ENCODE measurements at regions not wholly inside any gene's neighbourhood (a gene's known extent, or its start where the extent isn't known, plus 50 kb on each side); places are given as distances from the start of the nearest gene placed in this dataset.

DNA sequence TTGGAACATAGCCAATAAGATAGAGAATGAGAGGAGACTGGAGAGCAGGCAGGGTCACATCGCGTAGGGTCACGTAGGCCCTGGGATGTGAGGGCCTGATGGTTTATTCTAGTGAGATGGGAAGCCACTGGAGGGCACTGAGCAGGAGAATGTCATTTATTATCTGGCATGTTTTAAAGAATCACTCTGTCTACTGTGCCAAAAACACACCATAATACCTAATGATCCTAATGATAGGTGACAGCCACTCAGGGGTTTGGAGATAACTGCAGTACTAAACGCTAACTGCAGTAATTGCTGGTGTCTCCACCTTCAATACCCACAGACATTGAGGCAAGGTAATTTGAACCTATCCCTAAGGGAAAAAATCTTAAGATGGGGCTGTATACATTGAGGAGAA is 185.4 kb downstream of the TTLL7 start:
- Mint-ChIP-seq H3K9me3 (ENCODE audit: low read depth, unreplicated experiment) (no peaks in the 10 kb centered on the region), H3K4me1 (ENCODE audit: low read depth, unreplicated experiment) (peaks cover 3% of the 10 kb centered on the region), H3K27ac (ENCODE audit: unreplicated experiment) (no peak overlapping the region), H3K4me3 (ENCODE audit: low read depth, unreplicated experiment) (no peak overlapping the region), H3K27me3 (ENCODE audit: unreplicated experiment) (no peaks in the 10 kb centered on the region), H3K36me3 (ENCODE audit: insufficient read depth, unreplicated experiment) (no peaks in the 10 kb centered on the region)
- BruUV-seq (replicated peaks) = no TSS peak
- TF ChIP-seq, protein P1, sequence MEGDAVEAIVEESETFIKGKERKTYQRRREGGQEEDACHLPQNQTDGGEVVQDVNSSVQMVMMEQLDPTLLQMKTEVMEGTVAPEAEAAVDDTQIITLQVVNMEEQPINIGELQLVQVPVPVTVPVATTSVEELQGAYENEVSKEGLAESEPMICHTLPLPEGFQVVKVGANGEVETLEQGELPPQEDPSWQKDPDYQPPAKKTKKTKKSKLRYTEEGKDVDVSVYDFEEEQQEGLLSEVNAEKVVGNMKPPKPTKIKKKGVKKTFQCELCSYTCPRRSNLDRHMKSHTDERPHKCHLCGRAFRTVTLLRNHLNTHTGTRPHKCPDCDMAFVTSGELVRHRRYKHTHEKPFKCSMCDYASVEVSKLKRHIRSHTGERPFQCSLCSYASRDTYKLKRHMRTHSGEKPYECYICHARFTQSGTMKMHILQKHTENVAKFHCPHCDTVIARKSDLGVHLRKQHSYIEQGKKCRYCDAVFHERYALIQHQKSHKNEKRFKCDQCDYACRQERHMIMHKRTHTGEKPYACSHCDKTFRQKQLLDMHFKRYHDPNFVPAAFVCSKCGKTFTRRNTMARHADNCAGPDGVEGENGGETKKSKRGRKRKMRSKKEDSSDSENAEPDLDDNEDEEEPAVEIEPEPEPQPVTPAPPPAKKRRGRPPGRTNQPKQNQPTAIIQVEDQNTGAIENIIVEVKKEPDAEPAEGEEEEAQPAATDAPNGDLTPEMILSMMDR (IDR thresholded peaks at IDR 0.05; ENCODE audit: unreplicated experiment) = no peak
- intact Hi-C loops (cut with micrococcal nuclease; ENCODE audit: unreplicated experiment) = no loop called here
- no peak for DNase-seq
- CTCF ChIA-PET = no interaction called here

DNA sequence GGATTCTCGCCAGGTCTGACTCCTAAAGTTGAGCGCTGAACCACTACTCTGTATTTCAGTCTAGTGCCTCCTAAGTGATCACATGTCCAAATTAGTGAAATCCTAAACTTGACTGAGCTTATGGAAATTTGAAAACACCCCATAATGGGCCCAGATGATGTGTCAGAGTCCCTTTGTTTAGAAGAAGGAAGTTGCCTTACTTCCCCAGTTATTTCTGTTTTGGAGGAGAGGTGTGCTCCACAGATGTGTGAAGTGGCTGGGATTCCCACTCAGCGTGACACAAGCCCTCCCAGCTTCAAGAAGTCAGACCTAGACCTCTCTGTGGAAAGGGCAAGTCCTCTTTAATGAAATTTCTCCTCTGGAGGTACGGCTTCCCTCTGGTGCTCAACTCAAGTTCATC is 188.8 kb downstream of the TTLL7 start:
- Mint-ChIP-seq H3K36me3 (ENCODE audit: insufficient read depth, unreplicated experiment) (no peaks in the 10 kb centered on the region), H3K4me3 (ENCODE audit: low read depth, unreplicated experiment) (no peak overlapping the region), H3K9me3 (ENCODE audit: low read depth, unreplicated experiment) (peaks cover 3% of the 10 kb centered on the region), H3K27ac (ENCODE audit: unreplicated experiment) (no peak overlapping the region), H3K27me3 (ENCODE audit: unreplicated experiment) (no peaks in the 10 kb centered on the region), H3K4me1 (ENCODE audit: low read depth, unreplicated experiment) (no peaks in the 10 kb centered on the region)
- BruUV-seq (replicated peaks) = no TSS peak
- TF ChIP-seq, protein P1 (IDR thresholded peaks at IDR 0.05; ENCODE audit: unreplicated experiment) = no peak
- DNase-seq = no peak
- intact Hi-C loops (cut with micrococcal nuclease; ENCODE audit: unreplicated experiment) = no loop called here
- CTCF ChIA-PET = no interaction called here

DNA sequence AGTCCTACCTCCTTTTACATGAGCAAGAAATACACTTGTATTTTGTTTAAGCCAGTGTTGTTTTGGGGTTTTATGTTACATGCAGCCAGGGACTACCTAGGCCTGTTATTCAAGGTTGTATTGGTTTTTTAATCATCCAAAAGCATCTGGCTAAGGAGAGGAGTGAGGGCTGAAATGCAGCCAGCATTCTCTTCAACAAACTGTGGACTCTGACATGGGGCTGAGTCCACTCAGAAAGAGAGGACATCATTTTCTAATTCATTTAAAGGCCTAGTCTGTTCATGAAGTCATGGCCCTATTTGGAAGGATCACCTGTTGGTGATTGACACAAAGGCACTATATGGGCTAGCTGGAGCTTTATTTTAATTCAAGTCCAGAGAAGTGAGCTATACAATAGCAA is 190.4 kb downstream of the TTLL7 start:
- peaks cover 3% of the 10 kb centered on the region for H3K9me3 Mint-ChIP-seq (ENCODE audit: low read depth, unreplicated experiment)
- CTCF ChIA-PET = no interaction called here
- BruUV-seq (replicated peaks) = no TSS peak
- H3K36me3 Mint-ChIP-seq (ENCODE audit: insufficient read depth, unreplicated experiment) = no peaks in the 10 kb centered on the region
- DNase-seq = no peak
- intact Hi-C loops (cut with micrococcal nuclease; ENCODE audit: unreplicated experiment) = no loop called here
- no peaks in the 10 kb centered on the region for H3K4me1 Mint-ChIP-seq (ENCODE audit: low read depth, unreplicated experiment)
- no peak overlapping the region for H3K4me3 Mint-ChIP-seq (ENCODE audit: low read depth, unreplicated experiment)
- TF ChIP-seq, protein P1 (IDR thresholded peaks at IDR 0.05; ENCODE audit: unreplicated experiment) = no peak
- no peaks in the 10 kb centered on the region for H3K27me3 Mint-ChIP-seq (ENCODE audit: unreplicated experiment)
- no peak overlapping the region for H3K27ac Mint-ChIP-seq (ENCODE audit: unreplicated experiment)

DNA sequence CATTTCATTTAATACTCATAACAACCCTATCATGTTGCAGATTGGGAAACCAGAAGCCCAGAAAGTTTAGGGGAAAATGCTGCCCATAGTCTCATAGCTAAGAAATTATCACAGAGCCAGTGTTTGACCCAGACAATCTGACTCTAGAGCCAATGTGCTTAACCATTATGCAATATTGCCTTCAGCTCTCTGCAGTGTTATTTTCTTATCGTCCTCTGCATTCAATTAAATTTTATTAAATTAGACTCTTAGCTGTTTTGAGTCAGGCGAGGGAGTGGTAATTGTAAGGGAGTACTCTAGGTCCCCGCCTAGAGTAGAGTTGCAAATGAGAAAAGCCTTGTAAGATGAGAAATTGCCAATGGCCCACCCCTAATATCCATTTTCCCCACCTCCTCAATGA is 191.1 kb downstream of the TTLL7 start:
- BruUV-seq (replicated peaks) = no TSS peak
- H3K27ac Mint-ChIP-seq (ENCODE audit: unreplicated experiment) = no peak overlapping the region
- no peak overlapping the region for H3K4me3 Mint-ChIP-seq (ENCODE audit: low read depth, unreplicated experiment)
- TF ChIP-seq, protein P1 (IDR thresholded peaks at IDR 0.05; ENCODE audit: unreplicated experiment) = no peak
- CTCF ChIA-PET = no interaction called here
- no peaks in the 10 kb centered on the region for H3K36me3 Mint-ChIP-seq (ENCODE audit: insufficient read depth, unreplicated experiment)
- DNase-seq = no peak
- no peaks in the 10 kb centered on the region for H3K4me1 Mint-ChIP-seq (ENCODE audit: low read depth, unreplicated experiment)
- H3K27me3 Mint-ChIP-seq (ENCODE audit: unreplicated experiment) = no peaks in the 10 kb centered on the region
- intact Hi-C loops (cut with micrococcal nuclease; ENCODE audit: unreplicated experiment) = no loop called here
- peaks cover 3% of the 10 kb centered on the region for H3K9me3 Mint-ChIP-seq (ENCODE audit: low read depth, unreplicated experiment)

DNA sequence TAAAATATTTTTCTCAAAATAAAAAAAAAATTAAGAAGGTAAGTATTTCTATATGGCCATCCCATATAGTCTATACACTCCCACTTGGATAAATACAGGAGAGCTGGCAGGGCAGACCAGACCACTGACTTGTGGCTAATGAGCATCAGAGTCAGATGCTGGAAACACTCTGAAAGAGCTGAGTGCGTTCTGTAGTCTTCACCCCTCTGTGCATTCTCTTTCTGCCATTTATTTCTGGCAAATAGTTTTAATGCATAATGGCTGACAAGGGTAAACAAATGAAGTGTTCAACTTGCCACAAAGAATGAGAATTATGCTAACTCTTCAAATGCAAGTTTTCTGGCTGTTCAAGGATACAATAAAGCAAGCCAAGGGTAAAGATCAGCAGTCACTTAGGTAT is 191.7 kb downstream of the TTLL7 start:
- TF ChIP-seq, protein P1 (IDR thresholded peaks at IDR 0.05; ENCODE audit: unreplicated experiment) = no peak
- BruUV-seq (replicated peaks) = no TSS peak
- intact Hi-C loops (cut with micrococcal nuclease; ENCODE audit: unreplicated experiment) = no loop called here

More for the DNA sequence above, 191.7 kb downstream of the TTLL7 start:
- H3K4me3 Mint-ChIP-seq (ENCODE audit: low read depth, unreplicated experiment) = no peak overlapping the region
- peaks cover 3% of the 10 kb centered on the region for H3K9me3 Mint-ChIP-seq (ENCODE audit: low read depth, unreplicated experiment)
- no peaks in the 10 kb centered on the region for H3K36me3 Mint-ChIP-seq (ENCODE audit: insufficient read depth, unreplicated experiment)
- CTCF ChIA-PET = no interaction called here
- H3K27me3 Mint-ChIP-seq (ENCODE audit: unreplicated experiment) = no peaks in the 10 kb centered on the region
- no peaks in the 10 kb centered on the region for H3K4me1 Mint-ChIP-seq (ENCODE audit: low read depth, unreplicated experiment)
- no peak for DNase-seq
- no peak overlapping the region for H3K27ac Mint-ChIP-seq (ENCODE audit: unreplicated experiment)
